Lung (tissue), 11 donors: ENCODE measurements at regions not wholly inside any gene's neighbourhood (a gene's known extent, or its start where the extent isn't known, plus 50 kb on each side); places are given as distances from the start of the nearest gene placed in this dataset.

ENCODE experiments used
- ATAC-seq: fragments of 200-7000 bp; cut with Tn5 transposase; one replicate; pipeline ENCODE4 v1.9.1; 2020; ENCODE audit warnings: moderate number of reproducible peaks; ENCODE audit not compliant: insufficient read depth, low FRiP score
- DNase-seq, 3 donors: peaks; one replicate each; pipeline ENCODE4 v3.0.0-alpha.2; 2013 to 2017
- H3K27ac ChIP-seq, 2 donors: one replicate each; pipeline ENCODE4 v1.5.1; 2013; ENCODE audit warnings: mild to moderate bottlenecking in 2 of 2, moderate library complexity in 2 of 2, control low read depth in 1 of 2, inconsistent platforms in 1 of 2, low read depth in 1 of 2, low read length in 1 of 2
- H3K27me3 ChIP-seq, 3 donors: one replicate each; pipeline ENCODE4 v1.5.1; 2013; ENCODE audit warnings: low read length in 2 of 3; ENCODE audit not compliant: control insufficient read depth in 3 of 3, insufficient read depth in 3 of 3
- H3K36me3 ChIP-seq, 4 donors: one replicate each; pipeline ENCODE4 v1.5.1; 2013; ENCODE audit warnings: low read length in 4 of 4, mild to moderate bottlenecking in 1 of 4, moderate library complexity in 1 of 4; ENCODE audit not compliant: control insufficient read depth in 4 of 4, insufficient read depth in 4 of 4
- H3K4me1 ChIP-seq, 5 donors: one replicate each; pipeline ENCODE4 v1.5.1; 2013; ENCODE audit warnings: low read length in 5 of 5, mild to moderate bottlenecking in 2 of 5, moderate library complexity in 1 of 5; ENCODE audit not compliant: control insufficient read depth in 5 of 5, insufficient read depth in 5 of 5
- H3K4me3 ChIP-seq: one replicate; pipeline ENCODE4 v1.5.1; 2013; ENCODE audit warnings: mild to moderate bottlenecking, control low read depth, moderate library complexity
- H3K9ac ChIP-seq, 2 donors: one replicate each; pipeline ENCODE4 v1.5.1; 2013; ENCODE audit warnings: low read length in 2 of 2, control low read depth in 1 of 2; ENCODE audit not compliant: insufficient read depth in 1 of 2
- H3K9me3 ChIP-seq, 4 donors: one replicate each; pipeline ENCODE4 v1.5.1; 2013; ENCODE audit warnings: low read length in 3 of 4, mild to moderate bottlenecking in 1 of 4, moderate library complexity in 1 of 4; ENCODE audit not compliant: control insufficient read depth in 4 of 4, insufficient read depth in 3 of 4
- CTCF ChIP-seq: IDR thresholded peaks from 2 replicates; pipeline ENCODE4 v1.5.1; 2012; ENCODE audit warnings: mild to moderate bottlenecking; ENCODE audit errors: control extremely low read depth, extremely low read depth
- WGBS, 2 donors: extraction: QIAGEN DNeasy Blood & Tissue Kit; methylation state at CpG; one replicate each; pipeline ENCODE4 v1.1.7; 2013; 5-methylcytosine and 5-hydroxymethylcytosine counted together
- donor health status: control.
- donor health status: control.
- donor health status: Bipolar disorder and iron deficiency.
- donor health status: healthy.
- donor health status: DM: yes; HTN: yes; CAD: no.

GRCh38 chr9:38178237-38178636 is 109.2 kb upstream of the SHB start:
- DNase-seq (peak; percentile 18 to 72 (median 38)), ATAC-seq (no peak)
- Histone ChIP-seq H3K9me3 (peaks cover 0 to 2% (median 0%) of the 10 kb centered on the region in 4 donors), H3K9ac (no peak overlapping the region), H3K36me3 (no peaks in the 10 kb centered on the region), H3K27me3 (no peaks in the 10 kb centered on the region), H3K4me1 (peaks cover 0 to 4% (median 0%) of the 10 kb centered on the region in 5 donors), H3K27ac (no peak overlapping the region), H3K4me3 (no peak overlapping the region)
- no peak for TF ChIP-seq CTCF
- WGBS, 2 donors: 31 to 49% methylated on average over 1 of the region's 1 CpG

- no peak overlapping the region for H3K27ac ChIP-seq
- peaks cover 0 to 4% (median 0%) of the 10 kb centered on the region in 5 donors for H3K4me1 ChIP-seq
- no peak for DNase-seq
- no peak for ATAC-seq
- no peak for TF ChIP-seq CTCF
- H3K4me3 ChIP-seq: no peak overlapping the region
- peaks cover 0 to 2% (median 0%) of the 10 kb centered on the region in 4 donors for H3K9me3 ChIP-seq
- no peaks in the 10 kb centered on the region for H3K36me3 ChIP-seq
- no peak overlapping the region for H3K9ac ChIP-seq
- 87 to 89% methylated on average over 4 of the region's 4 CpGs for WGBS, 2 donors
- no peaks in the 10 kb centered on the region for H3K27me3 ChIP-seq
Measured at GRCh38 chr9:38177680-38178079, 108.7 kb upstream of the SHB start.

- no peak for TF ChIP-seq CTCF
- ATAC-seq (no peak), DNase-seq (no peak)
- H3K4me3 ChIP-seq: no peak overlapping the region
- WGBS, 2 donors: 69 to 90% methylated on average over 1 of the region's 1 CpG
- H3K27me3 ChIP-seq: no peaks in the 10 kb centered on the region
- H3K4me1 ChIP-seq: peaks cover 0 to 3% (median 0%) of the 10 kb centered on the region in 5 donors
- no peak overlapping the region for H3K27ac ChIP-seq
- H3K9me3 ChIP-seq: peaks cover 0 to 3% (median 0%) of the 10 kb centered on the region in 4 donors
- no peak overlapping the region for H3K9ac ChIP-seq
- no peaks in the 10 kb centered on the region for H3K36me3 ChIP-seq
Measured at GRCh38 chr9:38176251-38176650, 107.2 kb upstream of the SHB start.

GRCh38 chr9:38175423-38175822 is 106.4 kb upstream of the SHB start:
- DNase-seq (no peak), ATAC-seq (no peak)
- WGBS, 2 donors: 98 to 100% methylated on average over 3 of the region's 3 CpGs
- Histone ChIP-seq H3K9ac (no peak overlapping the region), H3K4me1 (peaks cover 0 to 3% (median 0%) of the 10 kb centered on the region in 5 donors), H3K9me3 (peaks cover 0 to 6% (median 2%) of the 10 kb centered on the region in 4 donors), H3K27ac (no peak overlapping the region), H3K4me3 (no peak overlapping the region), H3K36me3 (no peaks in the 10 kb centered on the region), H3K27me3 (no peaks in the 10 kb centered on the region)
- TF ChIP-seq CTCF: no peak
